ENCODE measurements at regions not wholly inside any gene's neighbourhood (a gene's known extent, or its start where the extent isn't known, plus 50 kb on each side); places are given as distances from the start of the nearest gene placed in this dataset.

DNA sequence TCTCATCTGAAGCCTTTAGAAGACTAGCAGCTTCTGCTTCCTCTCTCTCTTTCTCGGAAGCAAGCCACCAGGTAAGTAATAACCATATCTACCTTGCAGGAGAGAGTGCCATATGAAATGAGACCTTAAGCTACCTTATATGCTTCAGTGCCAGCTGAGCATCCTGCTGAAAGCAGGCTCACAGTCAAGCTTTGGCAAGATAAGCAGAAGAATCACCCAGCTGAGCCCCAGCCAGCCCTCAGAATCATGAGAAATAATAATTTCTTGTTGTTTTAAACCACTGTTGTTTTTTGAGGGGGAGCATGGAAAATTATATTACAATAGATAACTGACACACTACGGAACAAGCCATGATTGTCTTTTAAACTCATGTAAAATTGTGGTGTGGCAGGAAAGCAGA lies 514.4 kb downstream of the MBD2 start:
- Histone ChIP-seq H3K4me1 (ENCODE audit: low read length) (no peaks in the 10 kb centered on the region), H4K20me1 (ENCODE audit: insufficient read depth, low read depth, low read length) (no peaks in the 10 kb centered on the region), H2AFZ (ENCODE audit: low read length) (no peak overlapping the region), H3K9ac (ENCODE audit: low read length) (no peak overlapping the region), H3K79me2 (ENCODE audit: low read length) (no peaks in the 10 kb centered on the region), H3K27ac (ENCODE audit: low read length) (no peak overlapping the region), H3K36me3 (ENCODE audit: insufficient read depth, low read length) (no peaks in the 10 kb centered on the region), H3K4me3 (ENCODE audit: low read length) (no peak overlapping the region), H3K27me3 (ENCODE audit: low read length) (no peaks in the 10 kb centered on the region), H3K4me2 (ENCODE audit: low read depth, low read length, poor library complexity, severe bottlenecking) (no peak overlapping the region), H3K9me2 (replicated peaks; ENCODE audit: insufficient read depth, low read length) (no peaks in the 10 kb centered on the region), H3K9me3 (ENCODE audit: low read length) (0 out of 2 replicates have a peak, but pooled peaks cover 3% of the 10 kb centered on the region)
- DNase-seq = no peak

- H4K20me1 ChIP-seq (ENCODE audit: insufficient read depth, low read depth, low read length) = no peaks in the 10 kb centered on the region
- no peak overlapping the region for H2AFZ ChIP-seq (ENCODE audit: low read length)
- H3K9me2 ChIP-seq (replicated peaks; ENCODE audit: insufficient read depth, low read length) = no peaks in the 10 kb centered on the region
These were observed 522.0 kb downstream of the MBD2 start for GRCh38 chr18:53702480-53702879.

DNA sequence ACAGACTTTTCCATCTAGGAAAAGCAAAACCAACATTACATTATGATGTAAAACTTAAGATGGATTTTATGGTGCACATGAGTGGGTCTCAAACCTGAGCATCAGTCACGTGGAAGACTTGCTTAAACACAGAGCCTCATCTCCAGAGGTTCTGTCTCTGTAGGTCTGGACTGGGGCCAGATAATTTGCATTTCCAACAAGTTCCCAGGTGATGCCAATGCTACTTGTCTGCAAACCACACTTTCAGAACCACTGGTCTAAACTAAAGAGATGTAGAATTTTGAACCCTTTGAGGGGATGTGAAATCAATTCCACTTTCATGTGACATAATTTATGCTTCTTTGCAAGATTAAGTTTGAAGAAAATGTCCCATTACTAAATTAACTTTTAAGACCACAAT lies 522.8 kb downstream of the MBD2 start:
- H3K4me1 ChIP-seq (ENCODE audit: low read length) = no peaks in the 10 kb centered on the region
- H3K27me3 ChIP-seq (ENCODE audit: low read length) = no peaks in the 10 kb centered on the region
- no peak overlapping the region for H3K4me2 ChIP-seq (ENCODE audit: low read depth, low read length, poor library complexity, severe bottlenecking)
- H4K20me1 ChIP-seq (ENCODE audit: insufficient read depth, low read depth, low read length) = no peaks in the 10 kb centered on the region
- H3K4me3 ChIP-seq (ENCODE audit: low read length) = no peak overlapping the region
- DNase-seq = peak; percentile 41
- H3K36me3 ChIP-seq (ENCODE audit: insufficient read depth, low read length) = no peaks in the 10 kb centered on the region
- no peak overlapping the region for H3K9ac ChIP-seq (ENCODE audit: low read length)
- H3K9me2 ChIP-seq (replicated peaks; ENCODE audit: insufficient read depth, low read length) = no peaks in the 10 kb centered on the region
- no peak overlapping the region for H3K27ac ChIP-seq (ENCODE audit: low read length)
- H3K79me2 ChIP-seq (ENCODE audit: low read length) = no peaks in the 10 kb centered on the region
- no peak overlapping the region for H2AFZ ChIP-seq (ENCODE audit: low read length)
- no peaks in the 10 kb centered on the region for H3K9me3 ChIP-seq (ENCODE audit: low read length)

More at GRCh38 chr18:53702480-53702879, 522.0 kb downstream of the MBD2 start:
- Histone ChIP-seq H3K27me3 (ENCODE audit: low read length) (no peaks in the 10 kb centered on the region), H3K27ac (ENCODE audit: low read length) (no peak overlapping the region), H3K4me3 (ENCODE audit: low read length) (no peak overlapping the region), H3K79me2 (ENCODE audit: low read length) (no peaks in the 10 kb centered on the region), H3K4me2 (ENCODE audit: low read depth, low read length, poor library complexity, severe bottlenecking) (no peak overlapping the region), H3K9ac (ENCODE audit: low read length) (no peak overlapping the region), H3K36me3 (ENCODE audit: insufficient read depth, low read length) (no peaks in the 10 kb centered on the region), H3K4me1 (ENCODE audit: low read length) (no peaks in the 10 kb centered on the region), H3K9me3 (ENCODE audit: low read length) (no peaks in the 10 kb centered on the region)
- DNase-seq = no peak

GRCh38 chr18:53698907-53699306 lies 525.6 kb downstream of the MBD2 start:
- Histone ChIP-seq H3K4me3 (ENCODE audit: low read length) (no peak overlapping the region), H3K27ac (ENCODE audit: low read length) (no peak overlapping the region), H3K36me3 (ENCODE audit: insufficient read depth, low read length) (no peaks in the 10 kb centered on the region), H4K20me1 (ENCODE audit: insufficient read depth, low read depth, low read length) (no peaks in the 10 kb centered on the region), H3K9me2 (replicated peaks; ENCODE audit: insufficient read depth, low read length) (no peaks in the 10 kb centered on the region), H3K9me3 (ENCODE audit: low read length) (no peaks in the 10 kb centered on the region), H3K27me3 (ENCODE audit: low read length) (no peaks in the 10 kb centered on the region), H3K4me2 (ENCODE audit: low read depth, low read length, poor library complexity, severe bottlenecking) (no peak overlapping the region), H3K79me2 (ENCODE audit: low read length) (no peaks in the 10 kb centered on the region), H2AFZ (ENCODE audit: low read length) (no peak overlapping the region), H3K9ac (ENCODE audit: low read length) (no peak overlapping the region), H3K4me1 (ENCODE audit: low read length) (no peaks in the 10 kb centered on the region)
- peak; percentile 60 for DNase-seq

- H3K27ac ChIP-seq (ENCODE audit: low read length) = no peak overlapping the region
- DNase-seq = no peak
- H3K36me3 ChIP-seq (ENCODE audit: insufficient read depth, low read length) = no peaks in the 10 kb centered on the region
- no peaks in the 10 kb centered on the region for H4K20me1 ChIP-seq (ENCODE audit: insufficient read depth, low read depth, low read length)
- no peak overlapping the region for H3K9ac ChIP-seq (ENCODE audit: low read length)
- no peak overlapping the region for H2AFZ ChIP-seq (ENCODE audit: low read length)
- H3K4me2 ChIP-seq (ENCODE audit: low read depth, low read length, poor library complexity, severe bottlenecking) = no peak overlapping the region
- no peaks in the 10 kb centered on the region for H3K79me2 ChIP-seq (ENCODE audit: low read length)
- H3K4me1 ChIP-seq (ENCODE audit: low read length) = no peaks in the 10 kb centered on the region
- H3K9me2 ChIP-seq (replicated peaks; ENCODE audit: insufficient read depth, low read length) = no peaks in the 10 kb centered on the region
- no peak overlapping the region for H3K4me3 ChIP-seq (ENCODE audit: low read length)
- H3K9me3 ChIP-seq (ENCODE audit: low read length) = no peaks in the 10 kb centered on the region
- H3K27me3 ChIP-seq (ENCODE audit: low read length) = no peaks in the 10 kb centered on the region
These were observed 534.6 kb downstream of the MBD2 start for GRCh38 chr18:53689886-53690285.

- no peaks in the 10 kb centered on the region for H3K27me3 ChIP-seq (ENCODE audit: low read length)
- H3K9ac ChIP-seq (ENCODE audit: low read length) = no peak overlapping the region
- DNase-seq = no peak
- H3K79me2 ChIP-seq (ENCODE audit: low read length) = no peaks in the 10 kb centered on the region
- no peaks in the 10 kb centered on the region for H3K4me1 ChIP-seq (ENCODE audit: low read length)
- no peak overlapping the region for H2AFZ ChIP-seq (ENCODE audit: low read length)
- no peaks in the 10 kb centered on the region for H3K36me3 ChIP-seq (ENCODE audit: insufficient read depth, low read length)
- no peaks in the 10 kb centered on the region for H4K20me1 ChIP-seq (ENCODE audit: insufficient read depth, low read depth, low read length)
- H3K4me2 ChIP-seq (ENCODE audit: low read depth, low read length, poor library complexity, severe bottlenecking) = no peak overlapping the region
- H3K9me2 ChIP-seq (replicated peaks; ENCODE audit: insufficient read depth, low read length) = no peaks in the 10 kb centered on the region
- H3K4me3 ChIP-seq (ENCODE audit: low read length) = no peak overlapping the region
- H3K27ac ChIP-seq (ENCODE audit: low read length) = no peak overlapping the region
- H3K9me3 ChIP-seq (ENCODE audit: low read length) = no peaks in the 10 kb centered on the region
These were observed 537.5 kb downstream of the MBD2 start for GRCh38 chr18:53686965-53687364.

- no peaks in the 10 kb centered on the region for H3K9me3 ChIP-seq (ENCODE audit: low read length)
- no peak overlapping the region for H2AFZ ChIP-seq (ENCODE audit: low read length)
- H3K79me2 ChIP-seq (ENCODE audit: low read length) = no peaks in the 10 kb centered on the region
- H3K27ac ChIP-seq (ENCODE audit: low read length) = no peak overlapping the region
- H3K4me3 ChIP-seq (ENCODE audit: low read length) = no peak overlapping the region
- H4K20me1 ChIP-seq (ENCODE audit: insufficient read depth, low read depth, low read length) = no peaks in the 10 kb centered on the region
- no peaks in the 10 kb centered on the region for H3K4me1 ChIP-seq (ENCODE audit: low read length)
- no peak for DNase-seq
- H3K36me3 ChIP-seq (ENCODE audit: insufficient read depth, low read length) = no peaks in the 10 kb centered on the region
- no peak overlapping the region for H3K4me2 ChIP-seq (ENCODE audit: low read depth, low read length, poor library complexity, severe bottlenecking)
- no peaks in the 10 kb centered on the region for H3K27me3 ChIP-seq (ENCODE audit: low read length)
- H3K9ac ChIP-seq (ENCODE audit: low read length) = no peak overlapping the region
- H3K9me2 ChIP-seq (replicated peaks; ENCODE audit: insufficient read depth, low read length) = no peaks in the 10 kb centered on the region
These were observed 541.7 kb downstream of the MBD2 start for GRCh38 chr18:53682796-53683195.

DNA sequence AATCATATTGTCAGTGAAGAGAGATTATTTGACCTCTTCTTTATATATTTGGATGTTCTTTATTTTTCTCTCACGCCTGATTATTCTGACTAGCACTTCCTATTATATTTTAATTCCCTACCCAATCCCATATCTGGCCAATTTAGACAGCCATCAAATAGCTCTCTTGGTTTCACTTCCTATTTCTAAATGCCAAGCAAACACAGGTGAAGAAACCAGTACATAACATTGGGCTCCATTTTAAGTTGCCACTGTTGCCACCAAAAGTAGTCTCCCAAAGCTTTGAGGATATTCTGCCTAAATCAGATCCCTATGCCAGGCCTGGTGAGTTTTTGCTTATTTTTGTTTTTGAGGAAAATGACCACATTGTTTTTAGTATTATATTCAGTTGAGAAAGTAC lies 547.0 kb downstream of the MBD2 start:
- no peaks in the 10 kb centered on the region for H3K36me3 ChIP-seq (ENCODE audit: insufficient read depth, low read length)
- no peak overlapping the region for H3K4me3 ChIP-seq (ENCODE audit: low read length)
- H3K79me2 ChIP-seq (ENCODE audit: low read length) = no peaks in the 10 kb centered on the region
- DNase-seq = no peak
- H3K27me3 ChIP-seq (ENCODE audit: low read length) = no peaks in the 10 kb centered on the region
- no peak overlapping the region for H3K4me2 ChIP-seq (ENCODE audit: low read depth, low read length, poor library complexity, severe bottlenecking)
- H3K27ac ChIP-seq (ENCODE audit: low read length) = no peak overlapping the region
- H2AFZ ChIP-seq (ENCODE audit: low read length) = no peak overlapping the region
- H3K9ac ChIP-seq (ENCODE audit: low read length) = no peak overlapping the region
- peaks cover 4% of the 10 kb centered on the region; the same call in 1 of the 2 replicates for H3K9me2 ChIP-seq (replicated peaks; ENCODE audit: insufficient read depth, low read length)
- H4K20me1 ChIP-seq (ENCODE audit: insufficient read depth, low read depth, low read length) = no peaks in the 10 kb centered on the region
- H3K4me1 ChIP-seq (ENCODE audit: low read length) = no peaks in the 10 kb centered on the region
- no peaks in the 10 kb centered on the region; the same call in 1 of the 2 replicates for H3K9me3 ChIP-seq (ENCODE audit: low read length)

GRCh38 chr18:53665701-53666100 lies 558.8 kb downstream of the MBD2 start:
- Histone ChIP-seq H2AFZ (ENCODE audit: low read length) (no peak overlapping the region), H3K4me3 (ENCODE audit: low read length) (no peak overlapping the region), H3K4me1 (ENCODE audit: low read length) (no peaks in the 10 kb centered on the region), H3K79me2 (ENCODE audit: low read length) (no peaks in the 10 kb centered on the region), H3K4me2 (ENCODE audit: low read depth, low read length, poor library complexity, severe bottlenecking) (no peak overlapping the region), H4K20me1 (ENCODE audit: insufficient read depth, low read depth, low read length) (no peaks in the 10 kb centered on the region), H3K27me3 (ENCODE audit: low read length) (no peaks in the 10 kb centered on the region), H3K36me3 (ENCODE audit: insufficient read depth, low read length) (no peaks in the 10 kb centered on the region), H3K9me2 (replicated peaks; ENCODE audit: insufficient read depth, low read length) (no peaks in the 10 kb centered on the region), H3K27ac (ENCODE audit: low read length) (no peak overlapping the region), H3K9ac (ENCODE audit: low read length) (no peak overlapping the region), H3K9me3 (ENCODE audit: low read length) (peaks cover 9% of the 10 kb centered on the region; the same call in 1 of the 2 replicates)
- DNase-seq = no peak

Data from Karpas-422 (cell line).